HK-2 (cell line): ENCODE measurements at regions not wholly inside any gene's neighbourhood (a gene's known extent, or its start where the extent isn't known, plus 50 kb on each side); places are given as distances from the start of the nearest gene placed in this dataset.
A peak's percentile ranks its signal among the peaks of the same experiment; 100 is the strongest.

Experiments used
- DNase-seq: peaks from one replicate; pipeline ENCODE4 v3.0.0-alpha.2; 2018; ENCODE audit not compliant: unreplicated experiment

DNA sequence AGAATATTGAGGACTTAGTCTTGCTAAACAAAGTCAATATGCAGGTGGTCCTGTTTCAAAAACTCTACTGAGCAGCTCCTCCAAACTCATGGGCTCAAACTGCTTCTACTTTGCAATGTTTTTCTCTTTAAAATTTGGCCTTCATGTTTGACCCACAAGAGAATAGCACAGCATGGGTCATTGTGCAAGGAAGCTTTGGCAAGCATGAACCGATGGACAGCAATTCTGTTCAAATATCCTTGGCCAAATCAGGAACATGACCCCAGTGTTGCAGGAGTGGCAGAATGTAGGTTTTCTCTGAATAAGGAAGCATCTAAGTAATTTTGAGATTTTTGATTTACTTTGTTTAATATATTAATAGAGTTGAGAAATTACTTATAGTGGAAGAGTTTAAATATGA is 477.9 kb downstream of the KCNJ3 start:
- DNase-seq, result no peak

DNA sequence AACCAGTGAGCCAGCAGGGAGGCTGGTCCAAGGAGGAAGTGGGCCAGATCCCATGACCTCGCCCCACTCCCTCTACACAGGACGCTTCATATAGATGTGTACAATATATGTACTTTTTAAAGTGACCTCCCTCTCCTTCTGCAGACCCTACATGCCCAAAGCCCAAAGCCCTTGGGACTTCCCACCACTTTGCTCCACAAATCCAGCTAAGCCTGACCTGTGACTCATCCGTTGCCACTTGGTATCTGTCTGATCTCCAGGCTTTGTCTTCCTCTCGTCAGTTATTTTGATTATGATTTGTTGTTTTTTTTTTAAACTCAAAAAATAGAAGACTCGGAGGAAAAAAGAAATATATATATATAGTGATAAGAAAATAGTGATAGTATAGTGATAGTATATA is 470.8 kb downstream of the KCNJ3 start:
- no peak for DNase-seq

DNA sequence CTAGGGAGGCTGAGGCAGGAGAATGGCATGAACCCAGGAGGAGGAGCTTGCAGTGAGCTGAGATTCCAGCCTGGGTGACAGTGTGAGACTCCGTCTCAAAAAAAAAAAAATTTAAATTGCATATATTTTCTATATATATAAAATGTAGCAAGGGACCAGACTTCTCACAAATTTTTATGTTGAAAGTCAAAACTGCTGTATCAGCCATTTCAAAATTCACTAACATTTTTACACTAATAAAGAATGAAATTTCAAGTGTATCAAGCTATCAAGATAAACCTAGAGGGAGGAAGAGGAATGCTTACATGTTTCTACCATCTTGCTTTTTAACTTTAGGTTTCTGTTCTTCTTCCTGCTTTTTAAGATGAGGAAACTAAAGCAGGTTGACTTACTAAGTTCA is 464.0 kb downstream of the KCNJ3 start:
- DNase-seq, result no peak

DNA sequence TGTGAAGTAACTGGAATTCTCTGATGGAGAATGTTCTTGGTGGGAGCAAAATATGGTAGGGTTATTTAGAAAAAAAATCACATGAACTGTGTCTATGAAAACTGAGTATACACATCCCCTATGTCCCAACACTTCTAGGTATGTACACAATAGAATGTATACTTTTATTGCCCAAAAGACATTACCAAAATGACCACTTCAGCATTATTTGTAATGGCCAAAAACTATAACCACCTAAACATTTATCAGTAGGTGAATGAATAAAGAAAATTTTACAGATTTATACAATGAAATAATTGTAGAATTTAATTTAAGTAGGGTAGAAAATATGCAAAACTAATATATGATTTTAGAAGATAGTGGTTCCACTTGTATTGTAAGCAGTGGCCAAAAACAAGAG is 462.8 kb downstream of the KCNJ3 start:
- DNase-seq, result no peak

DNA sequence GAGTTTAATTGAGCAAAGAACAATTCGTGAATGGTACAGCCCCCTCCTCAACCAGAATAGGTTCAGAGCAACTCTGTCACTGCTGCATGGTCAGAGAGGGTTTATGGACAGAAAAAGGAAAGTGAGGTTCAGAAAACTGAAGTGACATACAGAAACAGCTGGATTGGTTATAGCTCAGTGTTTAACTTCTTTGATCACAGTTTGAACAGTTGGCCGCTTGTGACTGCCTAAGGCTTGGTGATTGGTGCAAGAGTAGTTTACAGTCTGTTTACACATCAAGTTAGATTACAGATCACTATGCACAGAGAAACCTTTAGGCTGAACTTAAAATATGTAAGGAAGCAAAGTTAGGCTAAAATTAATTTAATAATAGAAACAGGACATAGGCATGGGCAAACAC is 459.2 kb downstream of the KCNJ3 start:
- no peak for DNase-seq

DNA sequence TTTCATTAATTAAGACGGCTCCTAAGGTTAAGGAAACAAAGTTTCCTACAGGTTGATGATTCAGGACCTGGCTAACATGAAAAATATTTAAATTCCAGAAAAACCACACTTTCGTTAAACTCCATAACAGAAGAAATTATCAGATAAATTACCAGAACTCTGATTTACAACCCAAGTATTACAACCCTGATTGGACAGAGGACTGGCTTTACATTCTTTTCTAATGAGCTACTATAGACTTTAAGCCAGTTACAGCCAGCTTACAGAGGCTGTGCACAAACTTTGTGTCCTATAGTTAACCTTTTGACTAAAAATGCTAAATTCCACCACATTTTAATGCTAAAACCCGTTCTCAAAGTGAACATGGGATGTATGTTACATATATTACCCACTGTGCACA is 458.6 kb downstream of the KCNJ3 start:
- DNase-seq, result no peak

DNA sequence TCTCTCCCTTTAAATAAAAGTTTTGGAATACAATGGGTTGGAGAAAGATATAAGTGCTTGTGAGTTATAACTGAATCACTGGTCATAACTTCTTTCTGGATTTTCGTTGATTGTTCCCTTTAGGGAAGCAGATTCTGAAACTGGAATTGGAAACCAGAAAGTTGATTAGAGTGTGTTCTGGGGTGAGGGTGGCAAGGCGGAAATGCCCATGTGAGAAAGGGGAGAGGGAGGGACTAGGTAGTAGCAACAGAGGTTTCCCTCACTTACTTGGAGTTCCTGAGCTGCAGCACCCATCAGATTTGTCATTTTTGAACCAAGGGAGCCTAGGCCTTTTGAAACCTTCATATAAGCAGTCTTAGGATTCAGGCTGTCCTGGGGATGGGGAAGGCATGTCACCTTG is 453.4 kb downstream of the KCNJ3 start:
- DNase-seq, result no peak

DNA sequence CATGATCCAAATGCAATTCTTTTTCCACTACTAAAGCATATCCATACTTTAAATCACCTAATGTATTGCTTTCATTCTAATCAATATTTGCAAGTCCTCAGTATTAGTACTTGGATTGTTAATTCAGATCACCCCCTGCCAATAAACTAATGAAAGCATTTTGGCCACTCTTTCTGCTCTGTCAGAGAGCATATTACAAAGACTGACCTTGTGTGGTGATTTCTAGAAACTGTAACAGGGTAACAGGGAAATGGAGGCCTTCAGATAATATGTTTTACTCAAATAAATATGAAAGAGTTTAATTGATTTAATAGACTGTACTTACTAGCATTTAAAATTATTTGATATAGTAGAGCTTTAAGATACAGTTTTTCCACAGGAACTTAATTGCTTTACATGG is 453.0 kb downstream of the KCNJ3 start:
- DNase-seq, result no peak

DNA sequence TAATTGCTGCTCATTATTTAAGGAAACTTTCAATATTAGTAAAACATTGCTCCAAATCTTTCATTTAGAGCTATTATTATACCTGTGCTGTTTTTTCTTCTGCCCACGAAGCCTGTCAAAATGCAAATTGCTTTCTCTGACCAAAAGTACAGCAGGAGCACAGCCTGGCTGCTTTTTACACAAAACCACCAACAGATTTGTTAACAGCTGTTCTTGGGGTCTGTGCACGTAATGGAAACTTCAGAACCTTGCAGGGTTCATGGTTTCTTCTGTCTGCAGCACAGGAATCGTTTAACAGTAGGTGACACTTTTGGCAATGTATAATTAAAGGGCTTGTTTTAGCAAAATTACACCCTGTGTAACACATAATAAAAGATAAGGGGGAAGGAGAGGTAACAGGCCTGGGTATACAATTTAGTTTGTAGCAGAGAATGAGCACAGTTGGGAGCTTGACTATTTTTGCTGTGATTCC is 447.3 kb downstream of the KCNJ3 start:
- DNase-seq, result no peak

DNA sequence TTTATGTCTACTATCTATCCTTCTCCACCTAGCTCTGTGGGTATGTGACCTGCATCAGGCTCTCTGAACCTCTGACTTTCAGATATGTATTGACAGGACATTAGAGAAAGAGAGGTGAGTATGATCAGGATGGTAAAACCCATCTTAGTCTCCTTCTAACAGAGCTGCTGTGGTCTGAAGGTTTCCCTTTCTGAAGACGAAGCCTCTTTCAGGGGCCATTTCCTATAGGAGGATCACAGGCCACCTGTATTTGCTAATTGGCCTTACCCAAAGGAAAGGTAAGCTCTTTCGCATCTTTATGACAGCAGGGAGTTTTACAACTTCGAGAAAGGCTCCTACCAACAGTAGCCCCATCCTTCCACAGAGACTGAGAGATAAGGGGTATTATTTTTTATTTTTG is 442.9 kb downstream of the KCNJ3 start:
- DNase-seq, result no peak

DNA sequence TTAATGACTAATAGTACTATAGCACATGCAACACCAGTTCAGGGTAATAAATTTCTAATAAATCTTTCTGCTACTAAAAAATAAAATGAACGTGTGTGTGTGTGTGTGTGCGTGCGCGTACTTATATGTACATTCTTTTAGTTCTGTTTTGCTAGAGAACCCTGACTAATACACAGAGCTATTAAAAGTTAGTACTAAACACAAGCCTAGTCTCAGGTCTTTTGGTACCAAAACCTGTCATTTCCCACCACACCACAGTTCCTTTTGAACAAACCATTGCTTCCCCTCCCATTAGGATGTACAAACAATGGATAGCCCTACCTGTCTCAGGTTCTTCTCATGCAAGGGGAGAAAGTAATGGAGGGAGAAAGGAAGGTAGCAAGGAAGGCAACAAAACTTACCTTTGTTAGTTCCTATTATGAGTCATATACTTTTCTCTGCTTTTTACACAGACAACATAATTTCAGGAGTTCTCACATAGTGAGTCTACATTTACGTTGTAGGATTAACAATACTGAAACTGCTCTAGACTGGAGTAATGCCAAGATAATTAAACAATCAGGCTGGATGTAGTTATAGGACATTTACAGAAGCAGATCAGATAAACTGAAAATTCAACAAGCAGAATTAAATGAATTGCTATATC is 427.2 kb downstream of the KCNJ3 start:
- DNase-seq, result no peak

DNA sequence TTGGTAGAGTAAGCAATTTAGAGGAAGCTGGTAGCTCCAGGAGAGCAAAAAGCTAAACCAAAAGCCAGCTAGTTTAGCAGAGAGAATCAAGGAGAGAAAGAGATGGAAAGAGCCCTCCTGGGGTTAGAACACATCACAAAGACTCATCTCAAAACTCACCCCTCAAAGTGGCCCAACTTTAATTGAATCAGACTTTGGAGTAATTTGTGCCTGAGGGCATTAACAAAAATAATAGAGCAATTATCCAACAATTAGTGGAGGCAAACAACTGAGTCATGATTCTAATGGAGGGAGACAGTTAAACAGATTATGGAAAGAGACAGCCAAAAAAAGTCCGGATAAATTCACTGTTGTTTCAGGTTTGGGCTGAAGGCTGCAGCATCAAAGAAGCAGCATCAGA is 417.4 kb downstream of the KCNJ3 start:
- DNase-seq, result no peak

DNA sequence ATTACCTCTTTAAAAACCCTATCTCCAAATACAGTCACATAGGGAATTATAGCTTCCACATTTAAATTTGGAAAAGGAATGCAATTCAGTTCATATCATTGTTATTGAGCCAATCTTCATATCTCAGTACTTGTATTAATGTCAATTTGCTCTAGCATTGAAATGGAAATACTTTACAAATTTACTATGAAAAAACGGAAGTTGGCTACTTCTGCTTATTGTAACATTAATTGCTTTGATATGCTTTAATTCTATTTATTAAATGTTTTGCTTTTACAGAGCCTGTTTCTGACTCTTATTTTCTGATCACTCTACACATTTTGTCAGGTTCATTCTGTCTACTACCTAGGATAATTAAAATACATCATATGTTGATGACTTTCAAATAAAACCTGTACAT is 412.6 kb downstream of the KCNJ3 start:
- DNase-seq, result no peak

DNA sequence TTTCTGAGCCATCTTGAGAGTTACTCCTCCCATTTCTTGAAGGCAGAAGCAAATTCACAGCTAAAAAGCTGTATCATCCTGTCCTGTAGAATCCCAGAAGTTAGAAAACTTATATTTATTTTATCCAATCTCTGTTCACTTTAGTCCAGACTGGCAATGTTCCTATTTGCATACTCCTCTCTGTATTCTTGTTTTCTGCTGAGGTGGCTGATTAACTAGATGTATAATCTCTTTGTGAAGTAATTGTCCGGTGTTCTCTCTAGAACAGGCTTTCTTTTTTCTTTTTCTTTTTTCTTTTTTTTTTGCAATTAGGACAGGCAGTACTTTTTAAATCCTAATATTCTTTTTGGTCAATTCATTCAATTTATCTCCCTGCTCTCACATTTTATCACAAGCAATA is 411.0 kb downstream of the KCNJ3 start:
- DNase-seq, result no peak

DNA sequence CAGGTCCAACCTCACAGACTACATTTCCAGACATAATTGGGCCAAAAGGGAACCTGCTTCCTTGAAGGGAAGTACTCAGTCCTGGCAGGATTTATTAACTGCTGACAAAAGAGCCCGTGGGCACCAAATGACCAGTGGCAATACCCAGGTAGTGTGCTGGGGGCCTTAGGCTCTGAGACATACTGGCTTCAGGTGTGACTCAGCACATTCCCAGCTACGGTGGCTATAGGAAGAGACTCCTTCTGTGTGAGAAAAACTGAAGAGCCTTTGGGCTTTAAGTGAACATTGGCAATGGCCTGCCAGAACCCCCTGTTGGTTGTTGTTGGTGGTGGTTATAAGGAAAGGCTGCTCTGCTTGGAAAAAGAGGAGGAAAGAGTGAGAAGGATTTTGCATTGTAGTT is 401.8 kb downstream of the KCNJ3 start:
- DNase-seq, result peak; percentile 42

DNA sequence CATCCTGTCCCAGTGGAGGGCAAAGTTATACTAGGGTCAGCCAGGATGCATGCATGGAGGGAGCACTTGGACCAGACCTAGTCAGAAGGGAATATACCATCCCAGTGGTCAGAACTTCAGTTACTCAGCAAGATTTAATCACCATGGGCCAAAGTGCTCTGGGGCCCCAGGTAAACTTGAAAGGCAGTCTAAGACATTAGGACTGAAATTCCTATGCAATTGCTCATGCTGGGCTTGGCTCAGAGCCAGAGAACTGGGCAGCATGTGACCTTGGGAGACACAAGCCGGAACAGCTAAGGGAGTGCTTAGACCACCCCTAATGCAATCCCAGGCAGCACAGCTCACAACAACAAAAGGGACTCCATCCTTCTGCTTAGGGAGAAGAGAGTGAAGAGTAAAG is 401.3 kb downstream of the KCNJ3 start:
- peak; percentile 85 for DNase-seq

DNA sequence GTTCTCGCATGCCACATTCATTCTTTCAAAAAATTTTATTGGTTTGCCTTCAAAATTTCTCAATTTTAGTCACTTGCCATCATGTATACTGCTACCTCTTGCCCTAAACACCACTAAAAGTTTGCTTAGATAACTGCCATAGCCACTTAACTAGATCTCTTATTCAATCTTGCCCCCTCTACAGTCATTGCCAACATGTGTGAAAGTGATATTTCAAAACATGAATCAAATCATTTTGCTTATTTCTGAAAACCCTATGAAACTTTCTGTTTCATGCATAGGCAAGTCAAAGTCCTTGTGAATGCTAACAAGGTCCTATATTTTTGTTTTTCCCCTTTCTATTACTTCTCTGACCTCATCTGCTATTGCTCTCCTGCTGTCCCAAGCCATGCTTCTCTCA is 397.1 kb downstream of the KCNJ3 start:
- no peak for DNase-seq

DNA sequence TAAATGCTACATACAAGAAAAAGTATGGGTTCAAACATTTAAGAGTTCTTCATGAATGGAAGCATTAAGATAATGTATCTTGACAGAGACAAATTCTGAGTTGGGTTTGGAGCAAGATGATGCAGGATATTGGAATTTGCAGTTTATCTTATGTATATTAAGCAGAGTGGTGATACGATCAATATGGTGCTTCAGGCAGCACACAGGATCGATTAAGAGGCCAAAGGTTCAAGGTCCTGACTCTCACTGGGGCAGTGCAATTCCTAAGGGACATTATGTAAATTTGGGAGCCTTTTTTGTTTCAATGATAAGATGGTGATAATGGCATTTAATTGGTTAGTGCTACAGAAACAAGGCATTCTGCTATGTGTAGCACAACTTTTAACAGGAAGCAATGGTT is 381.9 kb downstream of the KCNJ3 start:
- no peak for DNase-seq

DNA sequence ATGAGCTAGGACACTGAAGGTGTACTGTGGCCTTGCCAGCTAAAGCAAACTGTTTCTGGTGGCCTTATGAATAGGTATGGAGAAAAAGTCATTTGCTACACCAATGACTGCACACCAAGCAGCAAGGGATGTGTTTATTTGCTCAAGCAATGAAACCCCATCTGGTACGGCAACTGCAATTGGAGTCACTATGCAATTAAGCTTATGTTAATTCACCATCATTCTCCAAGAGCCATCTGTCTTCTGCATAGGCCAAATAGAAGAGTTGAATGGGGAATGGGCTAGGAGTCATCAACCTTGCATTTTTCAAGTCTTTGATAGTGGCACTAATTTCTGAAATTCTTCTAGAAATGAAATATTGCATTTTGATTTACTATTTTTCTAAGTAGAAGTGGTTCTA is 372.0 kb downstream of the KCNJ3 start:
- DNase-seq, result no peak

DNA sequence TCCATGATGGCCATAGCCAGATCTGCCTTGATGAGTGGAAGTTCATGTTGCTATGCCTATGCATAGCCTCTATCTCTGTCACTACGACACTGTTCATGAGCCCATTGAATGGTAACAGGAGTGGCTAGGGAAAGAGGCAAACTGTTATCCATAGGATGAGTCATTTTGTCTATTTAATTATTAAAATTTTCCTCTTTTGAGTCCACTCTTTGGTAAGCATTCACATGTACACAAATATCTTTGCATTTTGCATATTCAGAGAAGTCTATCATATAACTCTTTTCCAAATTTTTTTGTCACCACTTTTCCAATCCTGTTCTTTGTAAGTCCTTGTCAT is 364.4 kb downstream of the KCNJ3 start:
- no peak for DNase-seq

DNA sequence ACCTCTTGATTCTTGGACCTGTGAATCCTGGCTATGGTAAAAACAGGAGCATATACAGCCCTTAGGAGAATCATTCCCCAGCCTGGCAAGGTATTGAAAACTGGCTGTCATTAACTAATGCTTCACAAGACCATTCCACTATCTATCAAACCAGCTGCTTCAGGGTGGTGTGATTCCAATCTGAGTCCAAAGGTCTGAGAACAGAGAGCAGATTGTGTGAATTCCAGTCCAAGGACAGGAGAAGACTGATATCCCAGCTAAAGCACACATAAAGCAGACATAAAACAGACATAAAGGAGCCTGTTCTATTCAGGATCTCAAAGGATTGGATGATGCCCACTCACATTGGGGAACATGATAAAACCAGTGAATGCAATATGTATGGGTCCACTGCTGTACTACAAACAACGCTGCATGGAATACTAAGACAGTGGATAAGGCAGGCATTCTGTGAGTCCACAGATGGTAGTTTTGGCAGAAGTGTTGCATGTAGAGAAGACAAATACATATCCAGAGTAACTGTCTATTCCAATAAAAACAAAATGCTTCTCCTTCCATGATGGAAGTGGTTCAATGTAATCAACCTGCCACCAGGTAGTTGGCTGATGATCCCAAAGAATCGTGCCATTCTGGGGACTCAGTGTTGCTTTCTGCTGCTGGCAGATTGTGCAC is 363.9 kb downstream of the KCNJ3 start:
- no peak for DNase-seq

DNA sequence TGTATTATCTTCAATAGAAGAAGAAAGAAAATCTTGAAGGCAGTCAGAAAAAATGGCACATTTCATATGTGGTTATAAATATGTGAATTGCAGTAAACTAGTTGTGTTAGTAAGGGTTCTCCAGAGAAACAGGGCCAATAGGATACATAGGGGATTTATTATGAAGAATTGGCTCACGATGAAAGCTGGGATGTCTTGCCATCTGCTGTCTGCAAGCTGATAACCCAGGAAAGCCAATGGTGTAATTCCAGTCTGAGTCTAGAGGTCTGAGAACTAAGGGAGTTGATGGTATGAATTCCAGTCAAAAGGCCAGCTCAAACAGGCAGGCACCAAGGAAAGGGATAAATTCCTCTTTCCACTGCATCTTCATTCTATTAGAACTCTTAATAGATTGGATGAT is 362.4 kb downstream of the KCNJ3 start:
- DNase-seq, result no peak

DNA sequence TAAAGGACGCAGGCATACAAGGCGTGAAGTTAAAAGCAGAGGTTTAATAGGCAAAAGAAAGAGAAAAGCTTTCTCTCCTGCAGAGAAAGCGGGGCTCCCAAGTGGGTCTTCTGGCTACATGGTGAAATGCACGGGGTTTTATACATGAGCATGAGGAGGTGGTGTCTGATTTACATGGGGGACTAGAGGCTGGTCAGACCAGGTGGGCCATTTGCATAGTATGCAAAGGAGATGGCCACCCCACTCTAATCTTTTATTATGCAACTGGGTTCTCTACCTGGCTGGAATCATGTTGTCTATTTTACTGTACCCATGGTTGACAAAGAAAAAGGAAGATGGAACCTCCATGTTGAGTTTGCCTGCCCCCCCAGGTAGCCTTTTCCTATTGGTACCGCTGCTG is 356.2 kb downstream of the KCNJ3 start:
- no peak for DNase-seq

DNA sequence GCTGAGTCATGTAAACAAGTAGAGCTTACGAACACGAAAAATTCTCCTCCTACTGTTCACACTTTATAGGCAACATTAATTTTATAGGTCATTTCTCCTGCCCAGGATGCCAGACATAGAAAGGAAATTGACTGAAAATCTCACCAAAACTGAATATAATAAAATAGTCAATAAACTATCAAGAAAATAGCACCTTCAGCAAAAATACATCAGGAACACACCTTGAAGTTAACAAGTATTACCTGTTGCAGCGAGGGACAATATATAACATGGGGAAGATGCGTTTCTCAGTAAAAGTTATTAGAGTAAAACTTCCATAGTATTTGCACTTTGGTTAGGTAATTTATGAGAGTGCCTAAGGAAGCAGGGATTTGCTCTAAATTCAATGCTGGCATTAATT is 344.6 kb downstream of the KCNJ3 start:
- no peak for DNase-seq
